Neural progenitor cell (in vitro differentiated cells): ENCODE measurements at regions not wholly inside any gene's neighbourhood (a gene's known extent, or its start where the extent isn't known, plus 50 kb on each side); places are given as distances from the start of the nearest gene placed in this dataset.

Source experiments
- DNase-seq: peaks from one replicate; pipeline ENCODE4 v3.0.0-alpha.2; 2016; ENCODE audit warnings: low spot score
- H2AFZ ChIP-seq: fragments of 200-600 bp; sonication (generic); replicated peaks from 2 replicates; pipeline ENCODE4 v1.6.1; 2016; ENCODE audit warnings: antibody characterized with exemption
- H3F3A ChIP-seq: fragments of 200-600 bp; sonication (generic); 2 replicates; pipeline ENCODE4 v1.6.1; 2016; ENCODE audit warnings: antibody characterized with exemption, low read depth
- H3K27ac ChIP-seq: fragments of 200-600 bp; sonication (generic); 2 replicates; pipeline ENCODE4 v1.5.1; 2016; ENCODE audit warnings: mild to moderate bottlenecking
- H3K27me3 ChIP-seq: fragments of 200-600 bp; sonication (generic); 2 replicates; pipeline ENCODE4 v1.6.1; 2016; ENCODE audit warnings: mild to moderate bottlenecking, moderate library complexity
- H3K36me3 ChIP-seq: fragments of 200-600 bp; sonication (generic); 2 replicates; pipeline ENCODE4 v1.5.1; 2016
- H3K4me1 ChIP-seq: fragments of 200-600 bp; sonication (generic); 2 replicates; pipeline ENCODE4 v1.6.1; 2016; ENCODE audit warnings: mixed run types
- H3K4me2 ChIP-seq: fragments of 200-600 bp; sonication (generic); 2 replicates; pipeline ENCODE4 v1.6.1; 2016
- H3K4me3 ChIP-seq: fragments of 200-600 bp; sonication (generic); 2 replicates; pipeline ENCODE4 v1.5.1; 2016
- H3K79me2 ChIP-seq: fragments of 200-600 bp; sonication (generic); 2 replicates; pipeline ENCODE4 v1.6.1; 2016; ENCODE audit warnings: low read depth
- H3K9ac ChIP-seq: fragments of 200-600 bp; sonication (generic); 2 replicates; pipeline ENCODE4 v1.6.1; 2016
- H3K9me3 ChIP-seq: fragments of 200-600 bp; sonication (generic); 2 replicates; pipeline ENCODE4 v1.5.1; 2016; ENCODE audit warnings: low read depth
- H4K20me1 ChIP-seq: fragments of 200-600 bp; sonication (generic); 2 replicates; pipeline ENCODE4 v1.6.1; 2016; ENCODE audit warnings: low read depth
- H3K27ac Mint-ChIP-seq: 3 replicates; pipeline ENCODE4 v1.8.0; 2021; ENCODE audit warnings: mixed read lengths
- H3K27me3 Mint-ChIP-seq: 2 replicates; pipeline ENCODE4 v1.8.0; 2022; ENCODE audit warnings: low read depth, mild to moderate bottlenecking, inconsistent platforms, moderate library complexity, mixed read lengths; ENCODE audit not compliant: insufficient read depth
- H3K36me3 Mint-ChIP-seq: 3 replicates; pipeline ENCODE4 v1.8.0; 2021; ENCODE audit warnings: mixed read lengths
- H3K4me1 Mint-ChIP-seq: 3 replicates; pipeline ENCODE4 v1.8.0; 2021; ENCODE audit warnings: mixed read lengths
- H3K4me3 Mint-ChIP-seq: 3 replicates; pipeline ENCODE4 v1.8.0; 2021; ENCODE audit warnings: mild to moderate bottlenecking, moderate library complexity, mixed read lengths
- H3K9me3 Mint-ChIP-seq: 3 replicates; pipeline ENCODE4 v1.8.0; 2020; ENCODE audit warnings: mixed read lengths
- EZH2 ChIP-seq: fragments of 200-600 bp; sonication (generic); IDR thresholded peaks from 2 replicates; pipeline ENCODE4 v1.6.1; 2017; ENCODE audit warnings: antibody characterized with exemption, mild to moderate bottlenecking, moderate library complexity
- EZH2phosphoT487 ChIP-seq: fragments of 200-600 bp; sonication (generic); IDR thresholded peaks from 2 replicates; pipeline ENCODE4 v1.6.1; 2017; ENCODE audit warnings: antibody characterized with exemption
- TF ChIP-seq, protein P1 (sequence below): fragments of 200-600 bp; sonication (generic); IDR thresholded peaks from 2 replicates; pipeline ENCODE4 v1.5.1; 2017; ENCODE audit warnings: antibody characterized with exemption, mild to moderate bottlenecking

DNA sequence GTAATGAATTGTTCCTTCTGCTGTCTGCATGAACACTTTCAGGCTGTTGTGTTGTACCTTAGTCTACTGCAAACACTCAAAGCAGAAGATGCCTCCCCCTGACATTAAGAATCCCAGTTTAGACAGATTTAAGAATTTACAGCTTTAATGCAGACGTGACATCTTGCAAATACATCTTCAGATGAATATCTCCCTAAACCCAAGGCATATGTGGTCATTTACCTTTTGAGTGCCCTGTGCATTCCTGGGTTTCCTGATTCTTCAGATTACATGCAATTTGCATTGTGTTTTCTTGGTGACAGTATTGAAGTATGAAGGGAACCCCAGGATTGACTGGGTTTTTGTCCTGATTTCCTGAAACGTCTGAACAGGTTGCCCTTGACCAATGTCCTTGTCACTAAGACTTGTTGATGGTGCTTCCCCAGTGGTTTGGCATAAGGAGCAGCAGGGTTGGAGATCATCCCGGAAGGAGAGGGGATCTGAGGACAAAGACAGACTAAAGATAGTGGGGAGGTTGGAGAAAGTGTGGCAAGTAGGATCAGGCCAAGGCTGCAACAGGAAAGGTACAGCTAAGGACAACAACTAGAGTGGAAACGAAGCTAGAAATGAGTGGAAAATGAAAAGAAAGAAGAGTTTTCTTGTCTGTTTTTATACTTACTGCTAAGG is 123.8 kb upstream of the RHOBTB1 start:
- H3K36me3 ChIP-seq = no peaks in the 10 kb centered on the region
- no peak overlapping the region for H3K4me2 ChIP-seq
- peaks cover 6% of the 10 kb centered on the region for H3K4me1 Mint-ChIP-seq
- no peak overlapping the region for H3K4me3 ChIP-seq
- no peaks in the 10 kb centered on the region for H4K20me1 ChIP-seq
- H3K27ac Mint-ChIP-seq = no peak overlapping the region
- H3K9me3 ChIP-seq = no peaks in the 10 kb centered on the region
- no peak overlapping the region for H3K4me3 Mint-ChIP-seq
- H3K79me2 ChIP-seq = no peaks in the 10 kb centered on the region
- DNase-seq = no peak
- no peaks in the 10 kb centered on the region for H3K36me3 Mint-ChIP-seq
- H3K4me1 ChIP-seq = no peaks in the 10 kb centered on the region
- TF ChIP-seq EZH2phosphoT487 (no peak), EZH2 (no peak)
- TF ChIP-seq, protein P1, sequence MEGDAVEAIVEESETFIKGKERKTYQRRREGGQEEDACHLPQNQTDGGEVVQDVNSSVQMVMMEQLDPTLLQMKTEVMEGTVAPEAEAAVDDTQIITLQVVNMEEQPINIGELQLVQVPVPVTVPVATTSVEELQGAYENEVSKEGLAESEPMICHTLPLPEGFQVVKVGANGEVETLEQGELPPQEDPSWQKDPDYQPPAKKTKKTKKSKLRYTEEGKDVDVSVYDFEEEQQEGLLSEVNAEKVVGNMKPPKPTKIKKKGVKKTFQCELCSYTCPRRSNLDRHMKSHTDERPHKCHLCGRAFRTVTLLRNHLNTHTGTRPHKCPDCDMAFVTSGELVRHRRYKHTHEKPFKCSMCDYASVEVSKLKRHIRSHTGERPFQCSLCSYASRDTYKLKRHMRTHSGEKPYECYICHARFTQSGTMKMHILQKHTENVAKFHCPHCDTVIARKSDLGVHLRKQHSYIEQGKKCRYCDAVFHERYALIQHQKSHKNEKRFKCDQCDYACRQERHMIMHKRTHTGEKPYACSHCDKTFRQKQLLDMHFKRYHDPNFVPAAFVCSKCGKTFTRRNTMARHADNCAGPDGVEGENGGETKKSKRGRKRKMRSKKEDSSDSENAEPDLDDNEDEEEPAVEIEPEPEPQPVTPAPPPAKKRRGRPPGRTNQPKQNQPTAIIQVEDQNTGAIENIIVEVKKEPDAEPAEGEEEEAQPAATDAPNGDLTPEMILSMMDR = no peak
- no peaks in the 10 kb centered on the region for H3K9me3 Mint-ChIP-seq
- H3K9ac ChIP-seq = no peak overlapping the region
- no peaks in the 10 kb centered on the region for H3K27me3 ChIP-seq
- no peak overlapping the region for H3K27ac ChIP-seq
- H2AFZ ChIP-seq = no peak overlapping the region
- peaks cover 2% of the 10 kb centered on the region for H3K27me3 Mint-ChIP-seq
- H3F3A ChIP-seq = no peaks in the 10 kb centered on the region

- Histone ChIP-seq H3K27me3 (no peaks in the 10 kb centered on the region), H4K20me1 (no peaks in the 10 kb centered on the region), H3K9ac (no peak overlapping the region), H3K27ac (no peak overlapping the region), H3F3A (no peaks in the 10 kb centered on the region), H3K4me1 (no peaks in the 10 kb centered on the region), H3K36me3 (no peaks in the 10 kb centered on the region), H3K4me3 (no peak overlapping the region), H2AFZ (no peak overlapping the region), H3K9me3 (no peaks in the 10 kb centered on the region), H3K4me2 (no peak overlapping the region), H3K79me2 (no peaks in the 10 kb centered on the region)
- H3K9me3 Mint-ChIP-seq = no peaks in the 10 kb centered on the region
- H3K36me3 Mint-ChIP-seq = no peaks in the 10 kb centered on the region
- DNase-seq = no peak
- no peak for TF ChIP-seq EZH2
- TF ChIP-seq, protein P1 = no peak
- TF ChIP-seq EZH2phosphoT487 = no peak
- no peak overlapping the region for H3K27ac Mint-ChIP-seq
- H3K27me3 Mint-ChIP-seq = peaks cover 2% of the 10 kb centered on the region
- H3K4me1 Mint-ChIP-seq = peaks cover 16% of the 10 kb centered on the region
- H3K4me3 Mint-ChIP-seq = no peak overlapping the region
Measured at GRCh38 chr10:61066661-61067344, 122.8 kb upstream of the RHOBTB1 start.

DNA sequence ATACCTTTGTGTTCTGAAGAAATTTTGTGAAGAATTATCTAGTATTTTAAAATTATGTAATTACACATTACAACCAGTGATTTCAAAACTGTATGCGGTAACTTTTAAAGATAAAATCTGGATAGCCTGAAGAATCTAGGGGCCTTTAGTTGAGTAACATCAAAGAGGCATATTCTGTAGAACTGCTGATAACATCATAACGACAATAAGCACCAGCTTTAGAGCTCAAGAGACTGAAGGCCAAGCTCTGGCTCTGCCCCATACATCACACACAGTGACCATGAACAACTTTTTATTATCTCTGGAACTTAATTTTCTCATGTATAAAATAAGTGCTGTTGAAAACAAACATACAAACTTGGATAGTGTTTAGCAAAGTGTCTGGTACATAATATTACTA is 121.1 kb upstream of the RHOBTB1 start:
- H3K79me2 ChIP-seq = no peaks in the 10 kb centered on the region
- no peaks in the 10 kb centered on the region for H3K36me3 ChIP-seq
- DNase-seq = no peak
- Mint-ChIP-seq H3K9me3 (no peaks in the 10 kb centered on the region), H3K4me1 (peaks cover 16% of the 10 kb centered on the region), H3K36me3 (no peaks in the 10 kb centered on the region), H3K27me3 (peaks cover 2% of the 10 kb centered on the region), H3K27ac (no peak overlapping the region), H3K4me3 (no peak overlapping the region)
- no peaks in the 10 kb centered on the region for H3K4me1 ChIP-seq
- no peak overlapping the region for H3K4me3 ChIP-seq
- no peak overlapping the region for H3K27ac ChIP-seq
- H2AFZ ChIP-seq = no peak overlapping the region
- H4K20me1 ChIP-seq = no peaks in the 10 kb centered on the region
- H3K9me3 ChIP-seq = no peaks in the 10 kb centered on the region
- no peak overlapping the region for H3K4me2 ChIP-seq
- H3K27me3 ChIP-seq = no peaks in the 10 kb centered on the region
- H3K9ac ChIP-seq = no peak overlapping the region
- TF ChIP-seq, protein P1 = no peak
- no peak for TF ChIP-seq EZH2
- no peak for TF ChIP-seq EZH2phosphoT487
- no peaks in the 10 kb centered on the region for H3F3A ChIP-seq
